GM12872 (cell line): ENCODE measurements at regions not wholly inside any gene's neighbourhood (a gene's known extent, or its start where the extent isn't known, plus 50 kb on each side); places are given as distances from the start of the nearest gene placed in this dataset.

Experiments
- CTCF ChIP-seq: IDR thresholded peaks from 3 replicates; pipeline ENCODE4 v1.5.1; 2011; ENCODE audit warnings: low read depth, mild to moderate bottlenecking, low read length, moderate library complexity; ENCODE audit not compliant: insufficient read depth

DNA sequence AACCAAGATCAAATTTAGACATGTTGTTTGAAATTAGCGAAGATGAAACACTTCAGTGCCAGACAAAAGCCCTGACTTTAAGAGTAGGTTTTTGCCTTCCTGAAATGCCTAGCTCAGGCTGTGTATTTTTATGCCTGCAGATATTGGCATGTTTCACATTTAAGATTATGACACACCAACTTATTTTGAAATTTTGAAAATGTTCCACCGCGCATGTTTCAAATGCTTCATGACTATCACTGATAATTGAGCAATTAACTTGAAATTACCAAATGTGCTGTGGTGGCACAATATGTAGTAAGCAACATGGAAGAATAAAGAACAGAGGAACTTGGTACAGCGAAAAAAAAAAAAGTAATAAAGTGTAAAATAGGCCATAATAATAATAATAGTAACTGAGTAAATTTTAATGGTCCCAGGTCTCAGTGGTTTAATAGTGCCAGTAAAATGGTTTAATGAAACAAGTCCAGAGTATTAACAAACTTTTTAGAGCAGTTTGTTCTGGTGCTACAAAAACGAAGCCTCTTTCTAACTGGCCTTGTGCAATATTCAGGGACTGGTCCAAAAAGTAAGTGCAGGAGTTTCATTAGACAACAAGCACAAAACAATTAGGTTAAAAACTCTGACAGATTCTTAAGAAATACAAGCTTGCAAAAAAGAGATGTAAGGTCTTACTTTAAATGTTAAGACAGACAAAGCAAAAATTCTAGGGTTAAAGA is 112.5 kb upstream of the SOX6 start:
- no peak for TF ChIP-seq CTCF

DNA sequence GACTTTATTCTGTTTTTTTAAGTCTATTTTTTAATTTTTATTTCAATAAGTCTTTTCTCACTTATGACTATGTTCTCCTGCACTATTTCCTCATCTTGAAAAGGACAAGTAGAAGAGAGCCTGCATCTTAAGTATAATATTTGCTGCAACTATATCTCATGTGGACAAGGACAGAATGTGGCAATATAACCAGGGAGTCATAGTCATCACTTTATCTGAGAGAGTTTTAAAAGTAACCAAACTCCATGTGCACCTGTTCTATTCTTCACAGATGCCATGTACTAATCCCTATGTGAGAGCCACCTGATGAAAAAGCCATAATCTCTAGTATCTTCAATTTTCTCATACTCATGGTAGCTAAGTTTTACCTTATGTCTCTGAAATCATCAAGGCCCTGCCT is 104.2 kb upstream of the SOX6 start:
- TF ChIP-seq CTCF, result no peak

- TF ChIP-seq CTCF, result no peak
These were observed 100.0 kb upstream of the SOX6 start for GRCh38 chr11:16456366-16456765.

- no peak for TF ChIP-seq CTCF
These were observed 98.0 kb upstream of the SOX6 start for GRCh38 chr11:16454289-16454863.

- TF ChIP-seq CTCF, result no peak
These were observed 91.9 kb upstream of the SOX6 start for GRCh38 chr11:16448123-16448717.

GRCh38 chr11:16441461-16441860 is 85.1 kb upstream of the SOX6 start:
- TF ChIP-seq CTCF, result no peak

DNA sequence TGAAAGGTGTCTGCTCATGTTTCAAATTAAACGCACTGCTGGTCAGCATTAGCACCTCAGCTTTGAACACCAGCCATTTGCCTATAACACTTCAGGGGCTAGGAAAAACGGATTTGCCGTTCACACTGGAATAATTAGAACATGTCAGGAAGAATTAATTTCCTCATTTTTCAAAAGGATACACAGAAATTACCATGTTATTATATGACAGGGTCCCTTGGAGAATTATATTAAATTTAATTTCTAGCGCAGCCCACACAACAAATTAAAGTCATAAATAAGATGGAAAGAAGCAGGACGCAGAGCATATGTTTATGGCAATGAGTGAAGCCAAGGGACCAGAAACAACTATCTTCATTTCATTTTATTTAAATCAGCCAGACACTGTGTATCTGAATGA is 83.8 kb upstream of the SOX6 start:
- TF ChIP-seq CTCF, result no peak
